Stimulated activated CD4-positive, alpha-beta T cell treated with anti-CD3 and anti-CD28 coated beads, TNF-alpha, amount 100 ng/mL, for 4 hours (primary cell): ENCODE measurements at regions not wholly inside any gene's neighbourhood (a gene's known extent, or its start where the extent isn't known, plus 50 kb on each side); places are given as distances from the start of the nearest gene placed in this dataset.

Experiments used
- DNase-seq, 3 experiments: peaks; one replicate each; pipeline ENCODE4 v3.0.0-alpha.2; 2020; ENCODE audit warnings: low read depth in 3 of 3

DNA sequence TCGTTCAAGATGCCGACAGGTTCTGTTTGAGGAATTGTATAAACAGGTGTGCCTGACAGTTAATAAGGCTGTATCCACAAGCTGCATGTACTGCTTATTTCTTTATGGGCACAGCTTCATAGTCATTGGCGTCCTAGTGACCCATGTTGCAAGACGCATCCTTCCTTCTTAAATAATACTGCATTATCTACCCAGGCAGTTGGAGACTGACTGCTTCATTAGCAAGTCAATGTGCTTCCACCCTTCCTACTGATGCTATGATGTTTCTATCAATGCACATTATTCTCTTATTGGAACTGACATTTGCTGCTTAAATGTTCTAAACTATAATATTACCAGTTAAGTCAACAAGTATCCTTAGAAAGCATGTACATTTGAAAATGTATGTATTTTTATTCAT is 950.0 kb upstream of the MIR17HG start:
- no peak for DNase-seq

- DNase-seq, result no peak
These were observed 947.1 kb upstream of the MIR17HG start for GRCh38 chr13:90400372-90400771.

DNA sequence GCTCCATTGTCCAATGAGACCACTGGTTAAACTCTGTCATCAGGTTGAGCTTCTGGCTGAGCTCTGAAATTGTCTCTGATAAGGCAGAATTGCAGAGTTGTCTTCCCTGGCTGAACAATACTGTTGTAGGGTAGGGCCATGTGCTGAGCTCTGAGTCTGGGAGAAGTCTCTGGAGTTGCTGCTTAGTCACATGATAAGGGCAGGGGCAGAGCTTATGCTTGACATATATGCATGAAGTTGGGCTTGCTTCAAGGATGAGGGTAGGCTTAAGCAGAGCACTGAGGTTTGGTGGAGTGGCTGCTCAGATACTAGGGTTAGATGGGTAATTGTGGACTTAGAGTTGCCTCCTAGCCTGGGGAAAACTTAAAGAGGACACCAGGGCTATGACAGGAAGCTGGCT is 946.3 kb upstream of the MIR17HG start:
- no peak for DNase-seq

- DNase-seq, result no peak
These were observed 945.4 kb upstream of the MIR17HG start for GRCh38 chr13:90402102-90402501.

DNA sequence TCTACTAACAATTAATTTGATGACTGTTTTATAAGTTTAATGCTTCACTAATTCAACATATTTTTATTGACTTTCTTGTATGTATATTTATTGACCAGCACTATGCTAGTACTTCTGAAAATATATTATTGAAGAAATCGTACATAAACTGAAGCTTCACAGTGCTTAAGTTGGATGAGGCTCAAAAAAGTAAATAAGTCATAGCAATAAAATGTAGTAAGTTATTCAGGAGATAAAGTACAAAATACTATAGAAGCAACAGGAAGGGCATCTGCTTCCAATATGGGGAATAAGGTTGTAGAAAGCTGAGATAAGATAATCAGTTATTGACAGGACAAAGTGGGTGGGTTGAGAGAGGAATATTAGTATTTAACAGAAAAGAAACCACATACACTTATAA is 944.9 kb upstream of the MIR17HG start:
- no peak for DNase-seq

DNA sequence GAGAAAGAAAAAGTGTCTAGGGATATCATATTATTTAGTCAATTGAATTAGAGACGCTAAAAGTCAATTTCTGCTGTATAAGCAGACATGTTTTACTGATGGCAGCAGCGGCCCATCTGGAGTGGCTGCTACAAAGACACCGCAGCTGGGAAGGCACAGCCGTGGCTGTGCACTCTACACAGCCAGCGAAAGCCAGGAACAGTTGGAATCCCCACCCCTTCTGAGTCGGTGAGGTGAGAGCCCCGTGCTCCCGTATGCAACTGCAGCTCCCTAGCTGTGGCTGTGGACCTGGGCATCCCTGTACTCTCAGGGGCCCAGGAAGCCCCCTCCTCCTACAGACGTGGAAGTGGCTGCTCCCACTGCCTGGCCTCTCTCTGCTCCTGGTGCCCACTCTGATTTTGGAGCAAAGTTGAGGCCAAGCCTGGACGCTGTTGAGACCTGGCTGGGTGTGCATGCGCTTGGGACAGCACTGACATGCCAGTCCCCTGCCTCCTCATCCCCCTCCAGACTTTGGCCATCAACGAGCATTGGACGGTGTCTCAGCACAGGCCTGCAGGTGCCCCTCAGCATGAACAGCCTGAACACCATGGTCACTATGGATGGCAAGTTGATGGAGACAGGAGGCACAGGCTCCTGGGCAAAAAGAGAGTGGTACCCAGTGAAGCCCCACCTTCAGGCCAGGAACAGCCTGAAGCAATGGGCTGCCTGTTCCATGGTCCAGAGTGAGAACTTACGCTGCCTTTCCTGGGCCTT is 944.0 kb upstream of the MIR17HG start:
- DNase-seq, result no peak

- no peak for DNase-seq
These were observed 942.2 kb upstream of the MIR17HG start for GRCh38 chr13:90405301-90405700.

GRCh38 chr13:90412980-90413379 is 934.5 kb upstream of the MIR17HG start:
- no peak for DNase-seq

- DNase-seq, result no peak
These were observed 933.9 kb upstream of the MIR17HG start for GRCh38 chr13:90413548-90413947.

- DNase-seq, result no peak
These were observed 932.5 kb upstream of the MIR17HG start for GRCh38 chr13:90414691-90415596.

DNA sequence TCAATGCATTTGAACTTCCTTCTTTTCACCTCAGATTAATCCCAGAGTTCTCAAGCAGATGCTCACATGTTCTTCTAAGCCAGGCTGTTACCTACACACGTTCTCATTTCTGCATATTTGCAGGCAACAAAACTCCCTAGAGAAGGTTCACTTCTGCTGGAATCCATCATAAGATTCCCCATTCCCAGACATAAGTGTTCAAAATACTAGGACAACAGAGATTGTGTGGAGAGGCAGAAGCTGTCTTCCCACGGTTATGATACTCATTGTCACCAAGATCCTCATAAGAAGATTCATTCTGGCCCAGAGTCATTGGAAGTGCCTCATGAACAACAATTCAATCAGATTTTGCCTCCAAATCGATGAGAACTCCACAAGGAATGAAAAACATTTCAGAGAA is 931.6 kb upstream of the MIR17HG start:
- no peak for DNase-seq

DNA sequence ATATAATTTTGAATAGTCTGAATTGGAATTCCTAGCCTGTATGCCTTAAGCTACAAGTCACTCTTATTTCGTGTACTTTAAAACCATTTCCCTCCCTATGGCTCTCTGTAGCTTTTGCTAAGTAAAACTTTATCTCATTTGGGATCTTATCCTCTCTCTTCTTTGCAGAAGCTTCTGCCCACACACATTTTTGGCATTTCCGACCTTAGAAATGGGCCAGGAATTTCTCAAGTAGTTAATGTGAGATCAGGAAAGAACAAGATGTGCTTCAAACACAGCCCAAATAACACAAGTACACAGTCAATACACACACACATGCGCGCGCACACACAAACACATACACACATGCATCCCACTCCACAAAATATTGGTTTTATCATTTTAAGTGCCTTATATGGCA is 931.0 kb upstream of the MIR17HG start:
- DNase-seq, result no peak

DNA sequence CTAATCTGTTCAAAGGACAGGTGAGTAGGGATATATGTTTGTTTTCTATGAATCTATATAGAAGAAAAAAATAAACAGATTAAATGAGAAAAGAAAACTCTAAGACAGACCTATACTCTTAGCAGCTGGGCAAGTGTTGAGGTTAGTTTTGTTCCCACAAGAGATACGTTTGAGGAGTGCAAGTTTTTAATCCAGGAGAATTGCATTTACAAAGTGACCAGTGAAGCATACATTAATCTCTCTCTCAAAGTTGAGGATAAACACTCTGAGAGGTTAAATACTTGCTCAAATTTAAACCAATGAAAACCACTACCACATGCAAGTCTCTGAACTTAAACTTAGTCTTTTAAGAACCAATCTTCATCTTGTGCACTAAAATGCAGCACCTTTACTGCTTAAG is 930.5 kb upstream of the MIR17HG start:
- no peak for DNase-seq

GRCh38 chr13:90420683-90421082 is 926.8 kb upstream of the MIR17HG start:
- DNase-seq, result no peak

DNA sequence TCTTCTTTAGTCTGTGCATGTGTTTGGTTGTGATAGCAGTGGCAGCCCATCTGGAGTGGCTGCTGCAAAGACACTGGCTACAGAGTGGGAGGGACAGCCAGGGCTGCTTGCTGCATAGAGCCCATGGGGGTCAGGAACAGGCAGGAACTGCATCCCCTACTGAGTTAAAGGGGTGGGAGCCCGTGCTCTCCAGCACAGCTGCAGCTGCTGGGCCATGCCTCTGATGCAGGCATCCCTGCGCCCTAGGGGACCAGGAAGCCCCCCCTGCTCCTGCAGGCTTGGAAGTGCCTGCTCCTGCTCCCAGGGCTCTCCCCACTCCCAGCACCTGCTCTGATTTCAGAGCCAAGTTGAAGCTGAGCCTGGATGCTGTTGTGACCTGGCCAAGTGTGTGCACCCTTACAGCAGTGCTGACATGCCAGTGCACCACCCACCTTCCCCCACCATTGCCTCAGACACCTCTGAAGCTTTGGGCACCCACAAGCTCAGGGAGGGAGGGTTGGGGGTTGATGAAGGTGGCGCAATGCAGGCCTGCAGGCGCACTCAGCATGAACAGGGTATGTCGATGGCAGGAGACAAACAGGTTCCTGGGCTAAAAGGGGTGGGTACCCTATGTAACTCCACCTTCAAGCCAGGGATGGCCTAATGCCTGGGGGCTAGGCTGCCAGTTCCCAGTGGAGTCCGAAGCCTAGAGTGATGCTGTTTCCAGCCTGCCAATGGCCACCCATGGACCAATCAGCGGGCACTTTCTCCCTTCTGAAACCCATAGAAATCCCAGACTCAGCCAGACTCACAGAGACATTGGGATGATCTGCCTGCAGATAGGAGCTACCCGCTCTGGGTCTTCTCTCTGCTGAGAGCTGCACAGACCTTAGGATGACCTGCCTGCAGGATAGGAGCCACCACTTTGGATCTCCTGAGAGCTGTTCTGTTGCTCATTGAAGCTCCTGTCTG is 919.9 kb upstream of the MIR17HG start:
- no peak for DNase-seq

GRCh38 chr13:90428522-90429210 is 918.8 kb upstream of the MIR17HG start:
- DNase-seq, result no peak

GRCh38 chr13:90430127-90430526 is 917.4 kb upstream of the MIR17HG start:
- DNase-seq, result no peak

GRCh38 chr13:90436697-90437096 is 910.8 kb upstream of the MIR17HG start:
- no peak for DNase-seq

GRCh38 chr13:90438576-90438975 is 908.9 kb upstream of the MIR17HG start:
- no peak for DNase-seq

DNA sequence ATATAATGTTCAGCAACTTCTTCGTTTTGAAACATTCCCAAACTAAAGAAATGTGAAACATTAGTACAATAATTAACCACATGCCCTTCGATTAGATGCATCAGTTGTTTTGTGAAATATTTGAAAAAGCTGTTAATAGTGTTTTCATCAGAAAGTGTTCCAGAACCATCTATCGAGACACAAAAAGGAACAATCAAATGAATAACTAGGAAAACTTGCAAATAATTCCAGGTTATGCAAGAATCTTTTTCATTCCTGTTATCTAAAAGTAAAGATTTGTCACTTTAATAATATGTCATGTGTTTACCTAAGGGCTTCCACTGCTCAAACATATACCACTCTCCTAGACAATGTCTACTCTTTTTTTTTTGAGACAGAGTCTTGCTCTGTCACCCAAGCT is 904.2 kb upstream of the MIR17HG start:
- no peak for DNase-seq

DNA sequence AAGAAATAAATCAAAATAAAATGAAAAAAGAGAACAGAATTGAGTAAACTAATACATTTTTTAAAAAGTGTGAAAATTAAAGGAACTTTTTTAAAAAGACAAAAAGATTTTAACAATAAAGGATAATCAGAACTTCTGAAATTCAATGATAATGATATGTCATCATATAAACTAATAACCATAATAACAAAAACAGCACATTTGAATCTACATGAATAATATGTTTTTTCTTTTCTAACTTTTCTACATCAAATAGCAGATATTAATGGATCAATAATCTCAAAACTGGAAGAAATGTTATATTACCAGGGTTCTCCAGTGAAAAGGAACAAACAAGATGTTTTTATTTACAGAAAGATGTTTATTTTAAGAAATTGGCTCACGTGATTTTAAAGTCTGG is 903.3 kb upstream of the MIR17HG start:
- DNase-seq, result no peak
